Glomerular visceral epithelial cell (primary cell): ENCODE measurements at regions not wholly inside any gene's neighbourhood (a gene's known extent, or its start where the extent isn't known, plus 50 kb on each side); places are given as distances from the start of the nearest gene placed in this dataset.

Source experiments
- DNase-seq: peaks from one replicate; pipeline ENCODE4 v3.0.0-alpha.2; 2016; ENCODE audit errors: extremely low spot score

DNA sequence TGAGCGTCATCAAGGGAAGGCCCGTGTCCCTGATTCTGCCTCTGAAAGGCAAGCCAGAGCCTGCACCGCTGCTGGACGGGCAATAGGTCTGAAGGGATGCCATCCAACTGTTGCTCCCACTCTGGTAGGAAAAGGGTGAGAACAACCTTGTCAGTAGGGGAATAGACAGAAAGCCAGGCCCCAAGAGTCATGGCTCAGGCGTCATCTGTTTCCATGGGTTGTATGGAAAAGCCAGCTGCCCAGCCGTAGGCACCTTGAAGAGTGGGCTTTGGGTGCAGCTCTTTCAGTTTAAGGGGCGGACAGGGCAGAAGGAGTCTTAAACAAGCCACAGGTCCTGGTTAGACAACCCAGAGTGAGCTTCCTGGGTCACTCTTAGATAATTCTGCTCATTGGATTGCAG lies 66.5 kb downstream of the RNF6 start:
- no peak for DNase-seq

- no peak for DNase-seq
Measured at GRCh38 chr13:26133851-26134250, 82.0 kb upstream of the SHISA2 start.

GRCh38 chr13:26133286-26133685 lies 81.5 kb upstream of the SHISA2 start:
- no peak for DNase-seq

DNA sequence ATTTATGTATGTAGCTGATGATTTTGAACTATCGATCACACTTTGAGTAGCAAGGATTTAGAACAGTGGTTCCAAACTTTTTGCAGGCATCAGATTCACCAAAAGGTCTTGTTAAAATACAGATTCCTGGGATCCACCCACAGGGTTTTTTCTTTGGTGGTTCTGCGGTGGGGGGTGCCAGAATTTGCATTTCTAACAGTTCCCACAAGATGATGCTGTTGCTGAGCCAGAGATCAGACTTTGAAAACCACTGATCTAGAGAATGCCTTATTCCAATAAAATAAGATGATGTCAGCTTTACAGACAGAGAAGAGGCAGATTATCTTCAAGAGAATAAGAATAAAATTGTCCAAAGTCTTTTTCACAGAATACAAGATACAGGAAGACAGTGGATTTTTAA lies 80.9 kb upstream of the SHISA2 start:
- DNase-seq, result peak; percentile 3

- no peak for DNase-seq
Measured at GRCh38 chr13:26128676-26129075, 76.9 kb upstream of the SHISA2 start.

- no peak for DNase-seq
Measured at GRCh38 chr13:26117620-26118019, 65.8 kb upstream of the SHISA2 start.

- DNase-seq, result no peak
Measured at GRCh38 chr13:26112843-26113242, 61.0 kb upstream of the SHISA2 start.

DNA sequence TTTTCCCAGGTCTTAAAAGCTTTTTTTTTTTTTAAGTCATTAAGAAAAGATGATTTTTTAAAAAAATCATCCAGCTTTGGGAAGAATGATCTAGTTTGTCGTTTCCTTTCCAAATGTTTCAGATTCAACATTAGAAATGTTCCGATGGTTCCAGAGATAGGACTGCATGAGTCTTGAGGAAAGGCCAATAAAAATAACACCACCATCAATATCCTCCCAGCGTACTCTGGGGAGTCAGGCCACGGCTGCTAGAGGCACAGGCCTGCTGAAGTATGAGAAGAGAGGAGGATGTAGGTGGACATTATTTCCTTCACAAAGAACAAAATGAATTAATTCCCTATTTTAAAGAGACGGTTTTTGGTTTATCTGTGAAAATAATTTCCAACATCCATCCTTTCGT lies 60.0 kb upstream of the SHISA2 start:
- no peak for DNase-seq
